ENCODE measurements at regions not wholly inside any gene's neighbourhood (a gene's known extent, or its start where the extent isn't known, plus 50 kb on each side); places are given as distances from the start of the nearest gene placed in this dataset.
"Not testable (repeated sequence)": the region's sequence is repeated elsewhere in the genome, so short reads cannot be mapped to it uniquely, and the experiment has no call there.

- 1 to 2% methylated on average over 6 of the region's 6 CpGs for WGBS, 2 donors
Observed at GRCh38 chr13:24995225-24995804, 100.6 kb upstream of the PABPC3 start.

GRCh38 chr13:24997367-24997967 lies 98.5 kb upstream of the PABPC3 start:
- WGBS, 2 donors: 30% methylated on average over 10 of the region's 10 CpGs
- Histone ChIP-seq H3K4me1 (no peaks in the 10 kb centered on the region), H3K9me3 (no peaks in the 10 kb centered on the region), H3K27ac (no peak overlapping the region), H3K36me3 (no peaks in the 10 kb centered on the region), H3K4me3 (no peak overlapping the region), H3K27me3 (peaks cover 0 to 6% (median 0%) of the 10 kb centered on the region in 4 donors)
- FAIRE-seq: peak; percentile 79
- no peak for DNase-seq
- ATAC-seq: peak in 2 of 4 donors; percentile 39 to 51
- intact Hi-C loops (cut with DNase I): loop anchor here in 1 of 3 donors (5.0 kb wide), 1 partner anchor 40 kb away; no protein-coding TSS in a partner anchor
- TF ChIP-seq CTCF (IDR thresholded peaks at IDR 0.05): peak; percentile 63 to 69 (median 67)

More at GRCh38 chr13:24995225-24995804, 100.6 kb upstream of the PABPC3 start:
- Histone ChIP-seq H3K36me3 (no peaks in the 10 kb centered on the region), H3K27ac (no peak overlapping the region), H3K4me3 (no peak overlapping the region), H3K4me1 (no peaks in the 10 kb centered on the region), H3K9me3 (no peaks in the 10 kb centered on the region), H3K27me3 (peaks cover 0 to 6% (median 0%) of the 10 kb centered on the region in 4 donors)
- DNase-seq (peak in 3 of 6 donors; percentile 46 to 58 (median 53)), FAIRE-seq (peak; percentile 78), ATAC-seq (peak; percentile 84 to 97 (median 93))
- intact Hi-C loops (cut with DNase I): loop anchor here in 1 of 3 donors (5.0 kb wide), 1 partner anchor 42 kb away; no protein-coding TSS in a partner anchor
- peak; percentile 60 to 68 (median 64) for TF ChIP-seq CTCF (IDR thresholded peaks at IDR 0.05)

- H3K27me3 ChIP-seq: peaks cover 0 to 6% (median 0%) of the 10 kb centered on the region in 4 donors
- no peak overlapping the region for H3K4me3 ChIP-seq
- 55 to 69% methylated on average over 8 of the region's 8 CpGs for WGBS, 2 donors
- intact Hi-C loops (cut with DNase I): loop anchor here in 1 of 3 donors (5.0 kb wide), 1 partner anchor 39 kb away; no protein-coding TSS in a partner anchor
- no peaks in the 10 kb centered on the region for H3K36me3 ChIP-seq
- TF ChIP-seq CTCF (IDR thresholded peaks at IDR 0.05): no peak
- DNase-seq: no peak
- no peak for FAIRE-seq
- no peak overlapping the region for H3K27ac ChIP-seq
- no peaks in the 10 kb centered on the region for H3K9me3 ChIP-seq
- no peaks in the 10 kb centered on the region for H3K4me1 ChIP-seq
- no peak for ATAC-seq
Observed at GRCh38 chr13:24998433-24998832, 97.5 kb upstream of the PABPC3 start.

- Histone ChIP-seq H3K27ac (no peak overlapping the region), H3K4me1 (no peaks in the 10 kb centered on the region), H3K27me3 (peaks cover 0 to 2% (median 0%) of the 10 kb centered on the region in 4 donors), H3K9me3 (no peaks in the 10 kb centered on the region), H3K4me3 (no peak overlapping the region), H3K36me3 (no peaks in the 10 kb centered on the region)
- DNase-seq (no peak), FAIRE-seq (no peak), ATAC-seq (no peak)
- no peak for TF ChIP-seq CTCF (IDR thresholded peaks at IDR 0.05)
- intact Hi-C loops (cut with DNase I): no loop called here
- 53 to 57% methylated on average over 11 of the region's 11 CpGs for WGBS, 2 donors
Observed at GRCh38 chr13:25001476-25002206, 94.3 kb upstream of the PABPC3 start.

GRCh38 chr13:25002311-25002710 lies 93.6 kb upstream of the PABPC3 start:
- ATAC-seq: peak in 1 of 4 donors; percentile 25
- intact Hi-C loops (cut with DNase I); DNase-seq; H3K36me3 ChIP-seq; H3K27ac ChIP-seq; H3K9me3 ChIP-seq; H3K4me1 ChIP-seq; H3K4me3 ChIP-seq; FAIRE-seq; H3K27me3 ChIP-seq: not testable (repeated sequence)
- 14 to 17% methylated on average over 14 of the region's 14 CpGs for WGBS, 2 donors

- H3K9me3 ChIP-seq; H3K4me3 ChIP-seq; intact Hi-C loops (cut with DNase I); FAIRE-seq; ATAC-seq; H3K27me3 ChIP-seq; H3K36me3 ChIP-seq; DNase-seq; H3K27ac ChIP-seq; H3K4me1 ChIP-seq: not testable (repeated sequence)
- WGBS, 2 donors: 47 to 49% methylated on average over 3 to 4 of the region's 10 CpGs
Observed at GRCh38 chr13:25004489-25004888, 91.4 kb upstream of the PABPC3 start.

- H3K4me3 ChIP-seq; H3K4me1 ChIP-seq; DNase-seq; H3K9me3 ChIP-seq; intact Hi-C loops (cut with DNase I); H3K27me3 ChIP-seq; H3K36me3 ChIP-seq; H3K27ac ChIP-seq: not testable (repeated sequence)
- 0% methylated on average over 4 of the region's 5 CpGs for WGBS, 2 donors
- ATAC-seq: peak; percentile 69 to 97 (median 93)
- FAIRE-seq: peak; percentile 29
Observed at GRCh38 chr13:25005050-25005497, 90.9 kb upstream of the PABPC3 start.

- DNase-seq; H3K4me3 ChIP-seq; ATAC-seq; H3K27ac ChIP-seq; H3K4me1 ChIP-seq; H3K27me3 ChIP-seq; H3K9me3 ChIP-seq; FAIRE-seq; intact Hi-C loops (cut with DNase I); H3K36me3 ChIP-seq: not testable (repeated sequence)
- 85 to 92% methylated on average over 3 of the region's 3 CpGs for WGBS, 2 donors
Observed at GRCh38 chr13:25007389-25007788, 88.5 kb upstream of the PABPC3 start.
